ENCODE measurements at regions not wholly inside any gene's neighbourhood (a gene's known extent, or its start where the extent isn't known, plus 50 kb on each side); places are given as distances from the start of the nearest gene placed in this dataset.

GRCh38 chr4:155545456-155545855 lies 121.2 kb upstream of the GUCY1A1 start:
- FAIRE-seq, result no peak
- 92% methylated on average over 2 of the region's 2 CpGs; no CpG with 5 or more reads in 1 of the 2 experiments for WGBS, 2 experiments (ENCODE audit: extremely low coverage in 1 of 2, insufficient coverage in 1 of 2, insufficient read length in 1 of 2, insufficient replicate concordance in 2 of 2, low coverage in 1 of 2, low lambda C conversion rate in 2 of 2, missing lambda C conversion rate in 1 of 2)
- Histone ChIP-seq H3K4ac (replicated peaks; ENCODE audit: insufficient read length, low read depth, low read length) (no peak overlapping the region), H2BK20ac (ENCODE audit: low read length) (no peak overlapping the region), H4K91ac (replicated peaks; ENCODE audit: insufficient read length, low read length) (no peak overlapping the region), H2AFZ (ENCODE audit: low read length) (no peak overlapping the region), H3K79me1 (ENCODE audit: low read depth, low read length) (no peaks in the 10 kb centered on the region), H3K4me1 (replicated peaks in 1 of 4; ENCODE audit: control insufficient read depth in 3 of 4, insufficient read depth in 4 of 4, low read length in 3 of 4) (no peaks in the 10 kb centered on the region), H3K9ac (replicated peaks in 1 of 4; ENCODE audit: extremely low read depth in 1 of 4, low read depth in 3 of 4, low read length in 3 of 4) (no peak overlapping the region), H2BK12ac (ENCODE audit: low read depth, low read length) (no peak overlapping the region), H2BK5ac (ENCODE audit: low read depth, low read length) (no peak overlapping the region), H3K23me2 (ENCODE audit: low read depth, low read length) (no peaks in the 10 kb centered on the region), H2BK120ac (replicated peaks; ENCODE audit: low read depth, low read length) (no peak overlapping the region), H3K18ac (ENCODE audit: extremely low read depth, low read length) (no peak overlapping the region), H3K9me3 (ENCODE audit: insufficient read depth in 2 of 2, low read depth in 1 of 2, low read length in 1 of 2) (peaks cover 11 to 12% of the 10 kb centered on the region in 2 experiments; a peak in 3 of 4 replicates), H3K27ac (ENCODE audit: low read depth, low read length) (no peak overlapping the region), H4K8ac (ENCODE audit: extremely low read depth, insufficient read depth, low read length) (no peak overlapping the region), H3K4me2 (ENCODE audit: insufficient read depth in 1 of 2, low read depth in 2 of 2, low read length in 2 of 2) (no peak overlapping the region), H3K56ac (replicated peaks; ENCODE audit: insufficient read length, low read depth, low read length) (no peak overlapping the region), H3K23ac (ENCODE audit: insufficient read length) (no peak overlapping the region), H2BK15ac (ENCODE audit: low read length) (no peak overlapping the region), H4K20me1 (replicated peaks in 1 of 2; ENCODE audit: control insufficient read depth in 1 of 2, insufficient read depth in 2 of 2, low read length in 2 of 2) (no peaks in the 10 kb centered on the region), H4K5ac (ENCODE audit: insufficient read length, low read depth, low read length) (no peak overlapping the region), H2AK5ac (ENCODE audit: low read depth, low read length) (no peak overlapping the region), H3K4me3 (ENCODE audit: extremely low read depth in 1 of 4, insufficient read depth in 2 of 4, low read depth in 3 of 4, low read length in 4 of 4) (no peak overlapping the region), H3K14ac (ENCODE audit: insufficient read length) (no peak overlapping the region), H3K79me2 (ENCODE audit: control insufficient read depth in 1 of 2, insufficient read depth in 2 of 2, low read length in 2 of 2) (no peaks in the 10 kb centered on the region), H3K36me3 (ENCODE audit: control insufficient read depth in 2 of 4, insufficient read depth in 4 of 4, low read length in 3 of 4) (no peaks in the 10 kb centered on the region), H3K27me3 (replicated peaks in 1 of 4; ENCODE audit: control insufficient read depth in 3 of 4, extremely low read depth in 1 of 4, insufficient read depth in 3 of 4, low read length in 3 of 4) (no peaks in the 10 kb centered on the region)
- TF ChIP-seq HDAC2 (IDR thresholded peaks at IDR 0.05; ENCODE audit: borderline replicate concordance in 1 of 2, low read depth in 2 of 2, low read length in 2 of 2) (no peak), BACH1 (IDR thresholded peaks at IDR 0.05; ENCODE audit: low read length) (no peak), CEBPB (IDR thresholded peaks at IDR 0.05; ENCODE audit: low read depth, low read length) (no peak), SRF (IDR thresholded peaks at IDR 0.05; ENCODE audit: low read depth, low read length) (no peak), SAP30 (IDR thresholded peaks at IDR 0.05; ENCODE audit: insufficient read depth, insufficient replicate concordance, low read length) (no peak), CHD2 (IDR thresholded peaks at IDR 0.05; ENCODE audit: low read length) (no peak)
- DNase-seq (ENCODE audit: low read depth in 1 of 2, low spot score in 2 of 2), result no peak
- POLR2A ChIA-PET (ENCODE audit: partially characterized antibody), result no interaction called here
- CTCF ChIA-PET (ENCODE audit: partially characterized antibody), result interaction anchor here (1.1 to 3.1 kb wide), 3 partner anchors 10 to 241 kb away, joined by 4 to 13 read pairs (median 4); no protein-coding TSS in a partner anchor

Data from H1 (cell line).